ENCODE measurements at regions not wholly inside any gene's neighbourhood (a gene's known extent, or its start where the extent isn't known, plus 50 kb on each side); places are given as distances from the start of the nearest gene placed in this dataset.

DNA sequence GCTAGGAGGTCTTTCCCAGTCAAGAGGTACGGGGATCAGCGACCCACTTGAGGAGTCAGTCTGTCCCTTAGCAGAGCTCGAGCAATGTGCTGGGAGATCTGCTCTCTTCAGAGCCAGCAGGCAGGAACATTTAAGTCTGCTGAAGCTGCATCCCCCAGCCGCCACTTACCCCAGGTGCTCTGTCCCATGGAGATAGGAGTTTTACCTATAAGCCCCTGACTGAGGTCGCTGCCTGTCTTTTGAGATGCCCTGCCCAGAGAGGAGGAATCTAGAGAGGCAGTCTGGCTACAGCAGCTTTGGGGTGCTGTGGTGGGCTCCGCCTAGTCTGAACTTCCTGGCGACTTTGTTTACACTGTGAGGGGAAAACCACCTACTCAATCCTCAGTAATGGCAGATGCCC is 874.9 kb upstream of the FLRT2 start:
- no peak overlapping the region for H3K27ac ChIP-seq
- TF ChIP-seq, protein P1, sequence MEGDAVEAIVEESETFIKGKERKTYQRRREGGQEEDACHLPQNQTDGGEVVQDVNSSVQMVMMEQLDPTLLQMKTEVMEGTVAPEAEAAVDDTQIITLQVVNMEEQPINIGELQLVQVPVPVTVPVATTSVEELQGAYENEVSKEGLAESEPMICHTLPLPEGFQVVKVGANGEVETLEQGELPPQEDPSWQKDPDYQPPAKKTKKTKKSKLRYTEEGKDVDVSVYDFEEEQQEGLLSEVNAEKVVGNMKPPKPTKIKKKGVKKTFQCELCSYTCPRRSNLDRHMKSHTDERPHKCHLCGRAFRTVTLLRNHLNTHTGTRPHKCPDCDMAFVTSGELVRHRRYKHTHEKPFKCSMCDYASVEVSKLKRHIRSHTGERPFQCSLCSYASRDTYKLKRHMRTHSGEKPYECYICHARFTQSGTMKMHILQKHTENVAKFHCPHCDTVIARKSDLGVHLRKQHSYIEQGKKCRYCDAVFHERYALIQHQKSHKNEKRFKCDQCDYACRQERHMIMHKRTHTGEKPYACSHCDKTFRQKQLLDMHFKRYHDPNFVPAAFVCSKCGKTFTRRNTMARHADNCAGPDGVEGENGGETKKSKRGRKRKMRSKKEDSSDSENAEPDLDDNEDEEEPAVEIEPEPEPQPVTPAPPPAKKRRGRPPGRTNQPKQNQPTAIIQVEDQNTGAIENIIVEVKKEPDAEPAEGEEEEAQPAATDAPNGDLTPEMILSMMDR (IDR thresholded peaks at IDR 0.05), result no peak
- DNase-seq (no peak), FAIRE-seq (no peak), ATAC-seq (no peak)
- no peak overlapping the region for H3K4me3 ChIP-seq
- no peaks in the 10 kb centered on the region for H3K27me3 ChIP-seq
- no peaks in the 10 kb centered on the region for H3K9me3 ChIP-seq
- 88 to 91% methylated on average over 7 of the region's 7 CpGs for WGBS, 2 donors
- intact Hi-C loops (cut with DNase I), result no loop called here
- no peaks in the 10 kb centered on the region for H3K36me3 ChIP-seq
- H3K4me1 ChIP-seq, result no peaks in the 10 kb centered on the region

DNA sequence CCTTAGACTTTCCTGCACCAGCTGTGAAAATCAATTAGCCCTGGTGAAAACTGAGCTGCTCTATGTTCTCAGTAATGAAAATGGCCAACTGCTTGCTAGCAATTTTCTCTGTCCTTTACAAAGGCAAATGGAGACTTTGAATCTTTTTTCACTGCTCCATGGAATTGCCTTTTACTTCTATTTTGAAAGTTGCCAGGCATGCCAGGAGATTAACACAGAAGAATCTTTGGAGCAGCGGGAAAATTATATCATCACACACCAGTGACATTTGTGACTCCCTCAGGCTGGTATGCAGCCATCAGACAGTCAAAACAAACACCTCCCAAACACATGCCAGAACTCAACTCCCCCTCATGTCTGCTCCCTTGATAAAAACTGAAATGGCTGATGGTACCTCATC is 872.0 kb upstream of the FLRT2 start:
- intact Hi-C loops (cut with DNase I), result no loop called here
- Histone ChIP-seq H3K36me3 (no peaks in the 10 kb centered on the region), H3K27me3 (no peaks in the 10 kb centered on the region), H3K27ac (no peak overlapping the region), H3K4me1 (no peaks in the 10 kb centered on the region), H3K4me3 (no peak overlapping the region), H3K9me3 (no peaks in the 10 kb centered on the region)
- WGBS, 2 donors, result 55 to 77% methylated on average over 1 of the region's 1 CpG
- FAIRE-seq (no peak), ATAC-seq (no peak), DNase-seq (no peak)
- TF ChIP-seq, protein P1 (IDR thresholded peaks at IDR 0.05), result no peak

DNA sequence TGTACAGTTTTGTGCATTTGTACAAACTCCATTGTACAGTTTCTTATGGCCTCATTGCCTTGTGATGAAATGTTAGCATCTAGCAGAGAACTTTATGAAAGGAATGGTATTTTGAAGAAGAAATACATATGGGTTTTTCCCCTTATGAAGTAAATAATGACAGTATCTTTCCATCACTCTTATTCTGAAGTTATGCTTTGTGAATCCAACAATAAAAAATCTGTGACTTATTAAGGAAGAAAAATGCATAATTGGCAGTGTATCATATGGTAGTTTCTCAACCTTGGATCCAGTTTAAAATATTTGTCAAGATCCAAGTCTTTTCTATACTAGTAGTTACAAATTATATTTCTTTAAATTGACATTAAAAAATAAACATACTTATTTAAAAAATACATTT is 859.1 kb upstream of the FLRT2 start:
- Histone ChIP-seq H3K27ac (no peak overlapping the region), H3K36me3 (no peaks in the 10 kb centered on the region), H3K4me3 (no peak overlapping the region), H3K9me3 (no peaks in the 10 kb centered on the region), H3K27me3 (no peaks in the 10 kb centered on the region), H3K4me1 (no peaks in the 10 kb centered on the region)
- intact Hi-C loops (cut with DNase I), result no loop called here
- DNase-seq, result no peak
- TF ChIP-seq, protein P1 (IDR thresholded peaks at IDR 0.05), result no peak
- no peak for FAIRE-seq
- ATAC-seq, result no peak

DNA sequence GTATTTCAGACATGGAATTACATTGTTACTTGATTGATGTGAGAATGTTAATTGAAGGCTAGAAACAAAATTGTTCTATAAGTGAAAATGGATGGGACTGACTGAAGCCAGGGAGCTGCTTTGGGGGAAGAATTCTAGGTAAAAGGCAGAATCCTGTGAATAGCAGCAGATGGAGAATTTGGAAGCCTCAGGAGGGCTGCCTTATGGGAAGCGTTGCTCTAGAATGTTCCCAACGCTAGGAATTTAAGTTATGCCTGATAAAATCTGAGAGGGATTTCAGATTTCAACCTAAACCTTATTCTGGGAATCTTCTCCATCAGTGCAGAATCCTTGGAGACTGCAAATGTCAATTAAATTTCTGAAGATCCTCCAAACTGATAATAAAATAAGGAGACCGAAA is 858.2 kb upstream of the FLRT2 start:
- Histone ChIP-seq H3K36me3 (no peaks in the 10 kb centered on the region), H3K9me3 (no peaks in the 10 kb centered on the region), H3K4me1 (no peaks in the 10 kb centered on the region), H3K27ac (no peak overlapping the region), H3K4me3 (no peak overlapping the region), H3K27me3 (no peaks in the 10 kb centered on the region)
- TF ChIP-seq, protein P1 (IDR thresholded peaks at IDR 0.05), result no peak
- intact Hi-C loops (cut with DNase I), result no loop called here
- WGBS, 2 donors, result 83 to 89% methylated on average over 3 of the region's 3 CpGs
- ATAC-seq (no peak), DNase-seq (no peak), FAIRE-seq (no peak)

DNA sequence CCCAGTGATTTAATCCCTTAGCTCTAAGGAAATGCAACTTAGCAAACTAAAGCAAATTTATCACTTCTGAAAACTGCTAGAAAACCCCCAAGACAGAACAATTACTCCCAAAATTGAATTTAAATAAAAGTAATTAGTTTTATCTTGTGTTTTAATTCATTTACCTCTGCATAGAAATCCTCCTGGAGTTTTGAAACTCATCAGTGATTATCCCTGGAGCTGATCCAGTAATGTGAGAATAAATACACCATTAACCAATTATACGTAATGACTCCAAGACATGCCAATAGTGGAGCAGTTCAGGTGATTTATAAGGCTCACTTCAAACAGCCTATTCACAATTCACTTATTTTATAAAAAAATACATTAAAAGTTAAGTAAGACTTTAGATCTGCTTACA is 855.3 kb upstream of the FLRT2 start:
- DNase-seq, result no peak
- H3K9me3 ChIP-seq, result no peaks in the 10 kb centered on the region
- no peaks in the 10 kb centered on the region for H3K4me1 ChIP-seq
- no peaks in the 10 kb centered on the region for H3K36me3 ChIP-seq
- ATAC-seq, result no peak
- 63 to 66% methylated on average over 1 of the region's 1 CpG for WGBS, 2 donors
- intact Hi-C loops (cut with DNase I), result no loop called here
- H3K27me3 ChIP-seq, result no peaks in the 10 kb centered on the region
- no peak for FAIRE-seq
- H3K27ac ChIP-seq, result no peak overlapping the region
- TF ChIP-seq, protein P1 (IDR thresholded peaks at IDR 0.05), result no peak
- no peak overlapping the region for H3K4me3 ChIP-seq
